Thyroid gland (tissue), 4 donors: ENCODE measurements at regions not wholly inside any gene's neighbourhood (a gene's known extent, or its start where the extent isn't known, plus 50 kb on each side); places are given as distances from the start of the nearest gene placed in this dataset.

ENCODE experiments used
- POLR2A ChIP-seq, 2 donors: fragments of 450-650 bp; IDR thresholded peaks; one replicate each; pipeline ENCODE4 v1.6.1; 2017; ENCODE audit warnings: antibody characterized with exemption in 2 of 2, mild to moderate bottlenecking in 2 of 2, moderate library complexity in 1 of 2
- TF ChIP-seq, protein P1 (sequence below), 6 experiments: fragments of 200-600 bp in 3 of 6; fragments of 450-650 bp in 3 of 6; sonication (generic) in 3 of 6; IDR thresholded peaks; one replicate each; pipeline ENCODE4 v1.5.1; 2016 to 2019; ENCODE audit warnings: antibody characterized with exemption in 6 of 6, mild to moderate bottlenecking in 2 of 6, inconsistent platforms in 1 of 6, moderate library complexity in 1 of 6

DNA sequence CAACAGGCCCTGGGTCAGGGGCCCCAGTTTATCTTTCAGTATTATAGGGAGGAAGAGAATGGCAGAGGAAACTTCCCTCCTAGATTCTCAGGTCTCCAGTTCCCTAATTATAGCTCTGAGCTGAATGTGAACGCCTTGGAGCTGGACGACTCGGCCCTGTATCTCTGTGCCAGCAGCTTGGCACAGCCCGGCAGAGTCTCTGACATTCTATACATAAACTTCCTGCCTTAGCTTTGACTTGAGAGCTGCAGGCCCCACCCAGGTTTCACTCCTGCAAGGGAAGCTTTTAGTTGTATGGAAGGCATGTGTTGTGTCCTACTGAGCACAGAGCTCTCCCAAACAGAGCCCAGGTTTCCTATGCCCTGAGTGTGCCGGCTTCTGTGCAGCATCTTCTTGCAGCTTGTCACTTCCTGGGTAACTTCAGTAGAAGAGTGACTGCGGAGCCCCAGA lies 205.6 kb upstream of the PRSS58 start:
- TF ChIP-seq, protein P1, sequence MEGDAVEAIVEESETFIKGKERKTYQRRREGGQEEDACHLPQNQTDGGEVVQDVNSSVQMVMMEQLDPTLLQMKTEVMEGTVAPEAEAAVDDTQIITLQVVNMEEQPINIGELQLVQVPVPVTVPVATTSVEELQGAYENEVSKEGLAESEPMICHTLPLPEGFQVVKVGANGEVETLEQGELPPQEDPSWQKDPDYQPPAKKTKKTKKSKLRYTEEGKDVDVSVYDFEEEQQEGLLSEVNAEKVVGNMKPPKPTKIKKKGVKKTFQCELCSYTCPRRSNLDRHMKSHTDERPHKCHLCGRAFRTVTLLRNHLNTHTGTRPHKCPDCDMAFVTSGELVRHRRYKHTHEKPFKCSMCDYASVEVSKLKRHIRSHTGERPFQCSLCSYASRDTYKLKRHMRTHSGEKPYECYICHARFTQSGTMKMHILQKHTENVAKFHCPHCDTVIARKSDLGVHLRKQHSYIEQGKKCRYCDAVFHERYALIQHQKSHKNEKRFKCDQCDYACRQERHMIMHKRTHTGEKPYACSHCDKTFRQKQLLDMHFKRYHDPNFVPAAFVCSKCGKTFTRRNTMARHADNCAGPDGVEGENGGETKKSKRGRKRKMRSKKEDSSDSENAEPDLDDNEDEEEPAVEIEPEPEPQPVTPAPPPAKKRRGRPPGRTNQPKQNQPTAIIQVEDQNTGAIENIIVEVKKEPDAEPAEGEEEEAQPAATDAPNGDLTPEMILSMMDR (IDR thresholded peaks at IDR 0.05) = no peak
- no peak for TF ChIP-seq POLR2A (IDR thresholded peaks at IDR 0.05)
